ENCODE measurements at regions not wholly inside any gene's neighbourhood (a gene's known extent, or its start where the extent isn't known, plus 50 kb on each side); places are given as distances from the start of the nearest gene placed in this dataset.

- no peak for DNase-seq
These were observed 112.0 kb downstream of the TMEM174 start for GRCh38 chr5:73284985-73285384.

- DNase-seq, result no peak
These were observed 111.3 kb downstream of the TMEM174 start for GRCh38 chr5:73284220-73284795.

- no peak for DNase-seq
These were observed 109.9 kb downstream of the TMEM174 start for GRCh38 chr5:73282923-73283322.

- DNase-seq, result no peak
These were observed 109.4 kb downstream of the TMEM174 start for GRCh38 chr5:73282383-73282782.

- DNase-seq, result no peak
These were observed 108.1 kb downstream of the TMEM174 start for GRCh38 chr5:73280821-73281746.

GRCh38 chr5:73280386-73280785, 107.4 kb downstream of the TMEM174 start:
- DNase-seq, result no peak

GRCh38 chr5:73279805-73280204, 106.8 kb downstream of the TMEM174 start:
- no peak for DNase-seq

GRCh38 chr5:73278693-73279092, 105.7 kb downstream of the TMEM174 start:
- DNase-seq, result no peak

GRCh38 chr5:73274881-73275663, 102.1 kb downstream of the TMEM174 start:
- no peak for DNase-seq

- no peak for DNase-seq
These were observed 101.1 kb downstream of the TMEM174 start for GRCh38 chr5:73274121-73274520.

- DNase-seq, result no peak
These were observed 100.5 kb downstream of the TMEM174 start for GRCh38 chr5:73273379-73274050.

GRCh38 chr5:73272351-73272750, 99.4 kb downstream of the TMEM174 start:
- no peak for DNase-seq

- DNase-seq, result no peak
These were observed 95.8 kb downstream of the TMEM174 start for GRCh38 chr5:73268826-73269225.

- no peak for DNase-seq
These were observed 94.9 kb downstream of the TMEM174 start for GRCh38 chr5:73267766-73268435.

- no peak for DNase-seq
These were observed 94.2 kb downstream of the TMEM174 start for GRCh38 chr5:73266925-73267765.

- no peak for DNase-seq
These were observed 93.3 kb downstream of the TMEM174 start for GRCh38 chr5:73266176-73266738.

- DNase-seq, result no peak
These were observed 92.6 kb downstream of the TMEM174 start for GRCh38 chr5:73265641-73266040.

- no peak for DNase-seq
These were observed 91.6 kb downstream of the TMEM174 start for GRCh38 chr5:73264631-73265030.

GRCh38 chr5:73263001-73263710, 90.2 kb downstream of the TMEM174 start:
- DNase-seq, result no peak

GRCh38 chr5:73256862-73257261, 83.9 kb downstream of the TMEM174 start:
- no peak for DNase-seq

All from CD4-positive, alpha-beta T cell treated with Interleukin-17A for 1 hour (primary cell).